Endometrium (tissue), 2 donors: ENCODE measurements at regions not wholly inside any gene's neighbourhood (a gene's known extent, or its start where the extent isn't known, plus 50 kb on each side); places are given as distances from the start of the nearest gene placed in this dataset.

ENCODE experiments used
- FAIRE-seq: peaks from 2 replicates; lab custom pipeline; 2012; peaks lifted over from hg19 to GRCh38; lab: Jason Lieb, UNC
- donor health status: control.
- donor health status: control.

DNA sequence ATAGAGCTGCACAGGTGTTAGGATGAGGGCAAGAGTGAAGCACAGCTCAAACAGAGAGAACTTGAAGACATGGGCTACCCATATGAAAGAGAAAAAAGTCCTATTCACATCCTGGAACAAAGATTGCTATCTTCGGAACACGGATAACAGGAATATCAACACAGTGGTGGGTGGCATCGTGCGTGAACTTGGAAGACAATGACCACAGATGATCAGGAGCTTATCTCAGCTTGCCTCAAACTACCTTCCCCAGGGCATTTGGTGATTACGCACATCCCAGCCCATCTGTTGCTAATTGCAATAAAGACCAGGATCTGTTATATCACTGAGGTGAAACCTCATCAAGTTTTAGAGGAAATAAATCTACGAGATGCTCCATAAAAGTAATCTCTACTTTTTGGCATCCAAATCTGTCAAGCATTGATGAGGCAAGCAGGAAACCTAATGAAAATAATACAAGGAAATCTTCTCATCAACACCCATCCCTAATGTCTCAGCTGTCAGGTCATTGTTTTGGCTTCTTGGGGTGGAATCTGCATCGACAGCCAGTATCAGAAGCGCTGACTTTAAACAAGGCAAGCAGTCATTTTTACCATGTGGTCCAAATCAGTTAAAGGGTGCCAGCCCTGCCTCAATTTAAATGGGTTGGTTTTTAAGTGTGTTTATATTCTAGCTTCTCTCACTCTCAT lies 188.2 kb downstream of the SPCS3 start:
- no peak for FAIRE-seq

DNA sequence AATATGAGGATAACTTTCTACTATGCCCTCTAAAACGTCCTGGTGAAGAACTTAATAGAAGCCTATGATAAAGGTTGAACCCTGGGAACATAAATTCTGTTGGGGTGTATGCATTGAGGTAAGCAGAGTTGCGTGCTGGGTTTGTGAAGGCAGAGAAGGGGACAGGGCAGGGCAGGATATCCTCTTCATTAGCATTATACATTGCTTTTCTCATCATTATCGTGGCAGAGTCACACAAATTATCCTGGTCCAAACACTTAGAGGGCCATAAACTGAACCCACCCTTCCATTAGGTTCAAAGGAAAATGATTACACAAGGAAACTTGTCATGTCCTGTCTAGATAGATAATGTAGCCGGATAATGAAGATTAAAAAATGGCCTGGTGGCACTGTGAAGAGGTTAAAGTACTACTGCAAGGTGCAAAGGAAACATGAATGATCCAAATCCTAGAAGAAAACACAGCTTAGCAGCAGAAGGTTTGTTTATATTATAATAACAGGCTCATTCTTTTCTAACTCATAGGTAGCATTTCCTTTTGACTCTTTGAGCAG lies 189.1 kb downstream of the SPCS3 start:
- no peak for FAIRE-seq

DNA sequence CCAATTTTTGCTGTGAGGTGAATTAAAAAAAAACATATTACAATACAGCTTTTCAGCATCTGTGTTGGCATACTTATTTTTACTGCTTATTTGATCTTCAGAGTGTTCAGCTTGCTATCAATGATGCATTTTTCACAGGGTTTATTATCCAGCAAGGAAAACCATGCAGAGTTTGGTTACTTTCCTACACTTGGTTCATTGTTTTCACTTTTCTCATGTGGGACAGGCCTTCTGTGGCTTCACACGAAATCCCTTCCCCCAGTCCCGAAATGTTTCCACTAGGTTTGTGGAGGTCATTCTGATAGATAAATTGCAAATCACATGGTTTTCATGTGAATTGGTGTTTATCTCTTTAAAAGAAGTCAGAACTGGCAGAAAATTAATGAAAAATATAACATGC lies 205.8 kb downstream of the SPCS3 start:
- no peak for FAIRE-seq

DNA sequence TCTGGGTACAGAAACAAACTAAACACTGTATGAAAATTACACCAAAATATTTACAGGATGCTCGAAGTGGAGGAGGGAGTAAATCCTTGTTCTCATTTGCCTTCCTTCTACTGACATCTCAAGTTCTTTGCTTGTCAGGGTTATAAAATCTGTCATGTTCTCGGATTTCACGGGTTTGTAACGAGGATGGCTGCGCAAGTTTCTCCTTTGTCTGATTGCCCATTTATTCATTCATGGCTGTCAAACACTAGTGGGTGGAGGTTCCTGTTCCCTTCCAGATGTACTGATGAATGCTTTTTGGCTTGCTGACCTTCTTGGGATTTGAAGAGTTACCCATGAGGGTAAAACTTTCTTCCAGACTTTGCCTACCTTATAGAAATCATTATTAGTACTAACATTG lies 206.9 kb downstream of the SPCS3 start:
- FAIRE-seq = no peak

DNA sequence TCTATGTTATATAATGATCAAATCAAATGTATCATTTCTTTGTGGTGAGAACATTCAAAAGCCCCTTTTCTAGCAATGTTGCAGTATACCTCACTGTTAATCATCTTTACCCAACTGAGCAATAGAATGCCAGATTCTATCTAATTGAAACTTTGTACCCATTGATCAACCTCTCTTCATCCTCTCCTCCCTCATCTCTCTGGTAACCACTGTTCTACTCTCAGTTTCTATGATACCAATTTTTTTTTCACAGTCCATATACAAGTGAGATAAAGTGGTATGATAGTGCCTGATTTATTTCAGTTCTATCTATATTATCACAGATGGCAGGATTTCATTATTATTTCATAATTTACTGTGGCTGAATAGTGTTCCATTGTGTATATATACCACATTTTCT lies 209.8 kb downstream of the SPCS3 start:
- no peak for FAIRE-seq

GRCh38 chr4:176533159-176533558 lies 213.4 kb downstream of the SPCS3 start:
- FAIRE-seq = no peak

DNA sequence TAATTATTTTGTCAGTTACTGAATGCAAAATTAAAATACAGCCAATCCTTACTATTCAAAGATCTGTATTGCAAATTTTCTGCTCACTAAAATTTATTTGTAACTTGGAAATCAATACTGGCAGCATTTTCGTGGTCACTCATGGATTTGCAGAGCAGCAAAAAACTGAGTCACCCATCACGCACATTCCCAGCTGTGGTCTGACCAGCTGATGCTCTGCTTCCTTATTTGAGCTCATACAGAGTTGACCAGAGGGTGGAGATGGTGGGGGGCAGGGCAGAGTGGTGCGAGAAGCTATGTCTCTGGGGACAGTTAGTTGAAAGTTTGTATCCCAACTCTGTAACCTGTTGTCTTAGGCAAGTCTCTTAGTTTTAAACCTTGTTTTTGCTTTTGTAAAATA lies 214.8 kb downstream of the SPCS3 start:
- no peak for FAIRE-seq

DNA sequence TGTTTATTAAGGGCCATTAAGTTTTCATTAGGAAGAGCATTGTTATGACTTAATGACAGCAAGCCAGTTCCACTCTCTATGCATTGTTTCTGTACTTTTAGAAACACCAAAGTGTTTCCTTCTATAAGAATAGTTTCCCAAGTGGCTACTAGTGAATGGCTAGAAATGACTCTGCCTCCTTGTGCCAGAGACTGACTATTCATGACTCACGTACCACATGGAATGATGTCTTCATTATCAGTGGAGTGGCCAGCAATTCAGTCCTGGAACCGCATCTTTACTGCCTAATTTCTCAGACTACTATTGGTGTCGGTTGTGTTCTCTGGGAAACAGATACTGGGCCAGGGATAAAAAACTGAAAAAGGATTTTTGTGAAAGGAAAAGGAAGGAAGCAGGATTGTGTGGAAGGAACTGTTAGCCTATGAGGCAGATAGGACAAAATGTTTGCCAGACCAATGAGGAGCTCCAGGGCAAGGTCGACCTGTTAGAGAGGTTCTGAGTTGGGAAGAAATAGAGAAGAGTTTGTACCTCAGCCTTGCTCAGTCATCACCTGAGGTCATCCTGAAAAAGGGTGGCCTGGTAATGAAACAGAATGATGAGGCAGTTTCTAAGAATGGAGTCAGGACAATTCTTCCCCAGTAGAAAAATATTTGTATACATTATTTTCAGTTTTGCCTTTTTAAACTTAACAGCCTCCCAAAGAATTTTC lies 218.6 kb downstream of the SPCS3 start:
- no peak for FAIRE-seq

DNA sequence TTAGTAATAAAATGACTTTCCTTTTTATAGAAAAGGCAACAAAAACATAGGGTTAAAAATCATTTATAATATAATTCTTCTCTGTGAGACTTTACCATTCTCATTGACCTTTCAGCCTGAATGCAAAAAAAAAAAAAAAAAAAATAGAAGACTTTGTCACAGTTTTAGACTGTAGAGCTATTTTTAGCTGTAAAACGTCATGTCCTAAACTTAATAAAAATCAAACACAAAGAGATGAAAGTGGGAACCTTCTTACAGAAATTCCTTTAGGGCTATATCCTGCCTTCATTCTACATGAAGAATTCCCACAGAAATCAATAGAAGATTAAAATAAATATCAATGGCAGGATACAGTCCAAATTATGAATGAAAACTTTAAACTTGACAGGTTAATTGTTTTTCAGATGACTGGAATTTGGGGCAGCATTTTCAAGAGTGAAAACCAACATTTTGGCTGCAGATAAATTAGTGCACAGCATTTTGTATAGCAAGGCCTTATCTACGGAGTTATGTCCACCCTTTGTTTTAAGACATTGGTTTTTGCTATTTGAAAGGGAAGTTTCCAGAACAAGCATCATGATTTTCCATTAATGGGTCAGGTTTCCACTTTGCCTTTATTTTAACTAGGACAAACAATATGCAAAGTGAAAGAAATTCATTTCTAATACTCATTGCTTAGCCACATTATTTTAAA lies 219.5 kb downstream of the SPCS3 start:
- no peak for FAIRE-seq

GRCh38 chr4:176539785-176540175 lies 220.0 kb downstream of the SPCS3 start:
- no peak for FAIRE-seq

DNA sequence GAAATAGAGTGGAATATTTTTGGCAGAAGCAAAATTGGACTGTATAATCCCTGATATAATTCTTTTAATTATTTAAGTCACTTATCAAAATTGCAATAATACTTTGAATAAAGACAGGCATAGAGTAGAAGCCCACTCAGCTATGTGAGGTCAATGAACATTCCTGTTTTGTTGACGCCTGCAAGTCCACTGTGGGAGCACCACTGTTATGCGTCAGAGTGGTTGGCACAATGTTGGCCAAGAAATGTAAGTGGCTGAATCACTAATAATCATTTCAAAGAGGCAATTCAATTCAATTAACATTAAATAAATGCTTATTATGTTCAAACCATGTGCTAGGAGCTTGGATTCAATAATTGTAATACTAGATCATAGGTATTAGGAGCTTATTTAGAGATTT lies 221.0 kb downstream of the SPCS3 start:
- FAIRE-seq = no peak

- FAIRE-seq = no peak
These were observed 226.1 kb downstream of the SPCS3 start for GRCh38 chr4:176545872-176546271.

- FAIRE-seq = no peak
These were observed 227.2 kb downstream of the SPCS3 start for GRCh38 chr4:176546975-176547374.

DNA sequence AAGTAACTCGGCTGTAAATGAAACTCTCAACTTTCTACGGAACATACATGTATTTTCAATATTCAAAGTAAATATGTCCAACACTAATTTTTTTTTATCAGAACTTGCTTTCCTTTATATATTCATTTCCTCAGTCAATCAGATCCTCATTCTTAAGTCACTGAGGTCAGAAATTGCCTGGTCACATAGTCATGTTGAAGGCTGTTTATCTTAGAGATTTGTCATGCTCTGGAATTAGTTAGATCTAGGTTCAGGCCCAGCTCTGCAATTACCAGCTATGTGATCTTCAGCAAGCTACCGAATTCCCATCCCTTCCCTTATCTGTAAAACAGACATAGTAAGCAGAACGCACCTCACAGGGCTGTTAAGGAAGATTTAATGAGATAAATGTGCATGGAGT lies 228.8 kb downstream of the SPCS3 start:
- FAIRE-seq = no peak

DNA sequence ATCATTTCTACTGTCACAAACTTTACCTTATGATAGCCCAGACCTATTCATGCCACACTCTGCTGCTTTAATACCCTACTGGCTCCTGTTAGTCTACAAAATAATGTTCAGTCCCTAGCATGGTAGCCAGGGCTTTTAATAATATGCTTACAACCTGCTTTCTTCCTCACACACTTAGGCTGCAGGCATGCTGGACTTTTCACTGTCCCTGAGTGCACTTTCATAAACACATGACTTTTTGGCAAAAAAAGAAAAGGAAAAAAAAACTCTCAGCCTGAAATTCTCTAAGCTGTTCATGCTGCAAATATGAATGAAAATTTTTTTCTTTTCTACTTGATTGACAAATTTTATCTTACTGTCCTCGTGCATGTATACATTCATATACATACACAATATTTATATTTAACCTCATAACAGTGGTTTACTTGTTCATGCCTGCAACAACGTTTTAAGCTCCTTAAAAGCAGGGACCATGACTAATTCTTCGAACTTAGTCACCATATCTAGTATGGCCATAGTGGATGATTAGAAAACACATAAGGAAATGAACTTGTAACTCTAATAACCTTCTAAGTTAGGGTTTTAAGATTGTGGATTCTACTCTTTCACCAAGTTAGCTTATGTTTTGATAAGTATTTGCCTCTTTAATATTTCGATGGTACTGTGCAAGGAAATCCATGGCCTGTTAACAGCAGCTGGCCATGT lies 229.5 kb downstream of the SPCS3 start:
- no peak for FAIRE-seq

DNA sequence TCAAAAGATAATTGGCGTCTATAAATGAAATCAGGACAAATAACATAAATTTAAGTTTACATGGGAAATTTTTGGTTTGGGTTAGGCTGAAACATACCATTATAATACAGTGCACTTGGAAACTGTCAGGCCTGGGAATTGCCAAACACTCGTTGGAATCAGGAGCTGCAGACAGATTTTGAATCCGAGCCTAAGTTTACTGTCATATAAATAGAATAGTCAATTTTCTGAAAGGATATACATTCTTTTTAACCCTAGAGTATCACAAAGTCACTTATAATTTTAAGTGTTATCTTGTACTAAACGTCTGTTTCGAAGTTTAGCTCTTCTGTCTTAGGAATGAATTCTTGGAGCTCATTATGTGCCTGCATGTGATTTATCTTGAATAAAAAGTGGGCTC lies 234.1 kb downstream of the VEGFC start:
- FAIRE-seq = no peak

DNA sequence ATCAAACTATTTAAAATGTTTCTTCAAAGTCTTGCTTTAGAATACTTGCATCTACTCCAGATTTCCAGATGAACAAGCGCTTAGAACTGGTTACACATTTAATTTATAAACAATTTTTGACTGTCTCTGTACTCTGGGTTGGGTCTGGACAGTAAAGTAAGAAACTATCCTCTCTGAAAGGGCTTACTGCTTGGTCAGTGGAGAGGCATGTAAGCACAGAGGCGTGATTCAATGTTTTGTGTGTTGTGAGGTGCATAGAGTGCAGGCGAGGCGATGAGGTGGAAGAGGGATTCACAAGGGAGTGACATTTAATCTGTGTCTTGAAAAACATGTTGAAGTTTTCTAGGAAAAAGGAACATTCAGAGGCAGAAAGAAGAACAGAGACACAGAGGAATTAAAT lies 231.4 kb downstream of the VEGFC start:
- FAIRE-seq = no peak

DNA sequence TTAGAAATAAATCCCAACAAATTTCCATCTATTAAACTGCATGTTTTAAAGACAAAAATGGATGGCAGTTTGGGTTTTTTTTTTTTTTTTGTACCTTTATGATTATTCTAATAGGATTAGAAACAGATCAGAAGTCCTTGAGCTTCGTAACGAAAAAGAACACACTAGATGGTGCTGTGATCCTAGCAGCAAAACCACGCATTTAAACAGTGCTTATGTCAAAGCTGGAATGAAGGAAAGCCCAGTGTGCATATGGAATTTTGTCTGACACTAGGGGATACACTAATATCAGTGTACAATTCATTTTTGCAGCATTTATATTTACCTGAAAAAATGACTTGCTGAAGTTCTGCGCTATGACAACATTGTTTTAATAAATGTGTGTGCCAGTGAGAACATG lies 229.1 kb downstream of the VEGFC start:
- FAIRE-seq = peak; percentile 23

DNA sequence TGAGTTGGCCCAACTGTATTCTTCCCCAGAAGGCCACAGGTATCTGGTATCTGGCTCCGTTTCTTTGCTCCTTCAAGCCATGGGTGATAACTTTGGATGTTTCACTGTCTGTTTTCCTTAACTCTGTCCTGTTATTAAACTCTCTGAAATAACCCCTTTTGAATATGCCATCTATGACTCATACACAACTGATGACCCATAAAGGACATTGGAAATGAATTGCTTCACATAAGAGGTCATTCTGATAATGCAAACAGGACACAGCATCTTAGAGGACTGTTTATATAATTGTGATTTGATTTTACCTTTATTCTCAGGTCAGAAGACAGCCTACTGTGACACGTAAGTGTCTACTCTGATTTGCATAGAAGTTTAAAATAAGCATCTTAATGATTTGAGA lies 227.7 kb downstream of the VEGFC start:
- no peak for FAIRE-seq

DNA sequence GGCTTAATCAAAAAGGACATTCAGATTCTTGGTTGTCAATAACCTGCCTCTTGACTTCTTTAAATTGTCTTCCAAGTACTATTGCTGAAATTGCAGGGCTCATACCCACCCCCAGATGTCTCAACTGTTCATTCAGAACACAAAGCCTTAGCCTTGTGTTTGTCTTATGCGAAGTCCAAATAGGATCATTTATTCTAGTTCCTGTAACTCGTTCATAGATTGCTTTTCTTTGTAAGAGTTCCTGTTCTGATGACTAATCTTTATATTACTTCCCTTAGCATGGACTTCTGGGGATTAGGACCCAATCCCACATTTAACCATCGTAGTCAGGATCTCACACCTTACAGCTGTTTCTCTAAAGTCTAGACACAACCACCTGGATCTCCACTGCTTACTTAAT lies 226.0 kb downstream of the VEGFC start:
- FAIRE-seq = no peak

- no peak for FAIRE-seq
These were observed 224.5 kb downstream of the VEGFC start for GRCh38 chr4:176568238-176568637.

DNA sequence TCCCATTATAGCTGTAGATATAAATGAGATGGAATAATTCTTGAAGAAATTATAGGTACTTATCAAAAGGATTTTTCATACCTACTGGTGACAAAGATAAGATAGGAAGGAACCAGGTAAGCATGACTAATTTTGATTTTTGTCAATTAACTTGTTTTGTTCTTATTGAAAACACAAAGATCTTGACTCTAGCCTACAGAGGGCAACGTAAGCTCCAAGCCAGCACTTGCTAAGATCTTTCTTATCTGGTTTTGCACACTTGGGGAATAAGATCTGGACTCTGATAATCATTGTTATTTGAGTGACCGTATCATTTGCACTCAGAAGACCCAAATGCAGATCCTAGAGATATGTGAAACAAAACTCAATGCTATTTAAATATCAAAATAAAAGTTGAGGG lies 223.4 kb downstream of the VEGFC start:
- no peak for FAIRE-seq

GRCh38 chr4:176571206-176571605 lies 221.5 kb downstream of the VEGFC start:
- no peak for FAIRE-seq
